GM19467 (cell line): ENCODE measurements at regions not wholly inside any gene's neighbourhood (a gene's known extent, or its start where the extent isn't known, plus 50 kb on each side); places are given as distances from the start of the nearest gene placed in this dataset.

ENCODE experiments used
- ATAC-seq: cut with Tn5 transposase; IDR thresholded peaks from one replicate; pipeline ENCODE4 v1.9.1; 2021; ENCODE audit warnings: mild to moderate bottlenecking, moderate library complexity; ENCODE audit not compliant: unreplicated experiment

DNA sequence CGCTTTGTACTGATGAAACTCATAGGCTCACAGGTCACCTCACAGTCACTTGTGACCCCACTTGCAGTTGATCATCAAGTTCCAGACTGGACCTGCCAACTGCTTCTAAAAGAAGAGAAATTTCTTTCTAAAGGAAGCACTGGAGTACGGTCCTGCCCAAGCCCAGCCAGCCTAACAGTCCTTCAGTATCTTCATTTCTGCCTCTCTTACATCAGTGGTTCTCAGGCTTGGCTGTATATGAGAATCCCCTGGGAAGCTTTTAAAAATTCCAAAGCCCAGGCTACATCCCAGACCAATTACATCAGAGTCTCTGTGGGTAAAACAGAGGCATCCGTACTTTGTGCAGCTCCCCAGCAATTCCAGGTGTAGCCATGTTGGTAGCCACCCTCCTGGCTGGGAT is 282.1 kb downstream of the NFIB start:
- no peak for ATAC-seq

DNA sequence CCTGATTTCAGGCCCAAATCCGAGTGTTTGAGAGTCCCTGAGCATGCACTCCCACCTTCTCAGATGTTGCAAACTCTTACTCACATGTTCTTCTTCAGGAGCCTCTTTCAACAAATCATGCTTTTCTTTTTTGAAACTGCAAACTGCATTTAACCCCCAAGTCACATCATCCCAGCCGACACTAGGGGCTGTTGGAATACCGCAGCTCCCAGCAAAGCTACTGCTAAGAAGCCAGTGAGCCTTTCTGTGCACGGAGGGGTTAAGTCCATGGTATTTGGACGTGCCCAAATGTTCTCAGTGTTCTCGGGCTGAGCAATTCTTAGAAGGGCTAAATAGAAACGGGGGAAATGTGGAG is 282.9 kb downstream of the NFIB start:
- ATAC-seq, result no peak

GRCh38 chr9:14030375-14031059 is 283.4 kb downstream of the NFIB start:
- no peak for ATAC-seq

- no peak for ATAC-seq
Measured at GRCh38 chr9:14029806-14030374, 284.1 kb downstream of the NFIB start.

DNA sequence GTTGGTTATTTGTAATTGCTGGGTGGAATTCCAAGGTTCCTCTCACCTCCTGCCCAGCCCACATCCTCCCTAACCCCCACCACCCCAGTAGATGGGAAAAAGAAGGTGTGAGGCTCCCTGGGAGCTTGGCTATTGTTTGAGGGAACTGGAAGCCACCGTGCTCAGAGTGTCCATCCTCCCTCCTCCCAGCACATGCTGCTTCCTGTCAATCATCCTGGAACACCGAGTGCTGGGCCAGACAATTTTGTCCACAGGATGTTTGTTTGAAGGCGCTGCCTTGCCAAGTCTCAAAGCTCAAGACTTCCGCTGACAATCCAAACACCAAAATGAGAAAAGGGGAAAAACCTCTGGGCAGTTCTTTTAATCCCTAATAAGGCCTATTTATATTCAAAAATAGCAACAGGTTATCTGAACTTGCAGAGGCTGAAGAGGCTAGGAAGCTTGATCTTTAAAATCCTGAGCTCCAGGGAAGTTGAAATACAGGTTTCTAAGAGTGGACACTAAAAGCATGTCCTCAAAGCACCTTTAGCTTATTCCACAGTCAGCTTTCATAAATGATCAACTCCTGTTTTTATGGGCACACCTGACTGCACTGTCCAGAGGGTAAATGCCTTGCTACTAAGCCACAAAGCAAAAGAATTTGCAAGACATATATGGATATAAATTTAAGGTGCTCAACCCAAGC is 286.7 kb downstream of the NFIB start:
- ATAC-seq, result no peak

DNA sequence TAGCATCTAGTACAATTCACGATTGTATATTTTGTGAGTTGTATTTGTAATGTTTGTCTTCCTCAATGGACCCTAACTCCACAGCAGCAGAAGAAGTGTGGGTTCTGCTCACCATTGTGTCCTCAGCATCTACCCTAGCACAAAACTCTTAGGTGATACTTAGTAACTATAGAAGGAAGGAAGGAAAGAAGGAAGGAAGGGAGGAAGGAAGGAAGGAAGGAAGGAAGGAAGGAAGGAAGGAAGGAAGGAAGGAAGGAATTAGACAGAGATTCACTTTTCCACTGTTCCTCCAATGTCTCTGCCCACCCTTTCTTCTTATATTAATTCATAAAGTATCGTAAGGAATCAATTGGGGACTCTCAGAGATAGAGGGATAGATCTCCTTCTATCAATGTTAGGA is 288.2 kb downstream of the NFIB start:
- no peak for ATAC-seq

DNA sequence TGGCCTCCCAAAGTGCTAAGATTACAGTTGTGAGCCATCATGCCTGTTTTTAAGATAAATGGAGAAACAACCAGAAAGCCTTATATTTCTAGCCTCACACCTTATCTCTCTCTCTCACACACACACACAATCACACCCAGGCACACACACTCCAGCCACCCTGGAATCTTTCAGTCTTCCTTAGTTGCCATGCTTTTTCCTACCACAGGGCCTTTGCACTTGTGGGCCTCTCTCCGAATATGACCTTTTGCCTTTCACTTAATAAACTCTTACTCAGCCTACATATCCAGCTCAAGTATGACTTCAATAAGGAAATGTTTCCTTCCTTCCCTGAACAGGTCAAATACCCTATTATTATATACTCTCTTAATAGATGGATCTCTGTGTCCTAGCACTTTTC is 290.7 kb downstream of the NFIB start:
- ATAC-seq, result no peak

- no peak for ATAC-seq
Measured at GRCh38 chr9:14021871-14022525, 291.9 kb downstream of the NFIB start.

DNA sequence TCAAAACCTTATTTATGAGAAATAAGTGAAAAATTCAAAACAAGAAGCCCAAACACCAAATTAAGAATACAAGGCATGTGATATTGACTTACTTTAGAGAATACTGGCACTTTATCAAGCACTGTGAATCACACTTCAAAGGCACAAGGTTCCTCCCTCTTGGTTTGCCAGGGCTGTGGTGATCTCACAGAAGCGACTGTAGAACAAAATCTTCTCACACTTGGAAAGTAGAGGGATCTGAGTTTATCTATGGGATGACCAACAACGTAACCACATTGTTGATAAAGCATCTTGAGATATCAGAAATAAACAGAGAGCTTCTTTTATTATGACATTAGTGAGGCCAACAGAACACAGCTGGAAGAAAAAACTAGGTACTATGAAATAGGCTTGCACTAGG is 295.9 kb downstream of the NFIB start:
- no peak for ATAC-seq

DNA sequence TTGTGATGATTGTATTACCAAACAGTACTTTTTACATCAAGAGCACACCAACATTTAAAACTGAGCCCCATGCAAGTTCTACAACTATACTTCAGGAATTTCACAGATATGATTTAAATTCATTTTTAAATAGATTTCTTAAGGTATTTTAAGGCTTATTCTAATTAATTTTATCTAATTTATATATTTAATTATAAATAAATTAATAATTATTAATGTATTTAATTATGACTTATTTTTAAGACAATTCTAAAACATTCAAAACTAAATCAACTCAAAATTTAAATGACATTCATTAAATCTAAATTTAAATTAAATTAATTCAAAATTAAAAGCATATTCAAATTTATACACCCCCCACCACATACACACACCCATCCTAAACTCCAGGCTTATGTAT is 299.2 kb downstream of the NFIB start:
- no peak for ATAC-seq

GRCh38 chr9:14014218-14014617 is 299.7 kb downstream of the NFIB start:
- no peak for ATAC-seq

DNA sequence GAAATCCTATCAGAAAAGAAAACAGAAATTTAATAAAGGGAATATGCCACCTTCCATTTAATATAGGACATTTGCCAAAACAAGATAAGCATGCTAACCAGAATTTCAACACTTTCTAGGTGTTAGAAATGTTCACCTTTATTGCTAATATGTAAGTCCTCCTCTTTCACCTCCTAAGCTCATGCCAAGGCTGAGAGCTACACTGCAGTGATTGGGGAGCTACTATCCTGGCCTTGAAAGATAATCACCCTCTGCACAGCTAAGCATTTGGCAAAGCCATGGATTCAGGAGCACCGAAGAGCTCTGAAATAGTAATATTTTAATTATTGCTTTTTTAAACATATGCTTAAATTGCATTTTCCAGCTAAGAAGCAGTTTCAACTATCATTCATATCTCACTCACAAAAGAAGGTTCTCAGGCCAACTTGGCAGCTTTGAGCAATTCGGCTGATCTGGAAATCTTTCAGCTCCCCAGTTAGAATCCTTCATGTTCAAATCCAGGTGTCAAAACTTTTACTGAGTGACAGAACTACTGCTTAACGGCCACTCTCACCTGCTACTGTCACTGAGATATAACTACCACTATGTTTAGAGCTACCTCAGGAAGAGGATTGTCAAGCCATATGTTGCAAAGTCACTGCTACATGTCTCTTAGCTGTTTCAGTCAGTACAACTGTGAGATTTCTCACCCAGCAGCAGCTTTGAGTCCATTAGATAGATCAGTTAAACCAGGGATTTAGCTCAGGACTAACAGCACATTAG is 302.0 kb downstream of the NFIB start:
- no peak for ATAC-seq

GRCh38 chr9:14007190-14007769 is 306.7 kb downstream of the NFIB start:
- no peak for ATAC-seq

- ATAC-seq, result no peak
Measured at GRCh38 chr9:14006386-14007187, 307.4 kb downstream of the NFIB start.

DNA sequence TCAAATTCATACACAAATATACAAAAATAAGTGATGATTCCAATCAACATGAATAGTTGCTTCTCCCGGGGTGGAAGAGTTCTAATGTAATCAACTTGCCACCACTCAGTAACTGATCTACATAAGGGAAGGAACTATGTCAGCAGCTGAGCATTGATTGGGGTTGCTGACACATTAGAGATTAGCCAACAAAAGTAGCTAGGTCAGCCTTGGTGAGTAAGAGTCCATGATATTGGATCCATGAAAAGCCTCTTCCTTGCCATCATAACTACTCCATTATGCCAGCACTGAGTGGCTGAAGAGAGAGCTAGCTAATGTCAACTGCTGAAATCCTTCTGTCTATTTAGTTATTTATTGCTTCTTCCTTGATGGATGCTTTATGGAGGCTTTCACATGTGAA is 309.8 kb downstream of the NFIB start:
- no peak for ATAC-seq

- no peak for ATAC-seq
Measured at GRCh38 chr9:13994240-13994639, 319.7 kb downstream of the NFIB start.

- no peak for ATAC-seq
Measured at GRCh38 chr9:13993632-13994185, 320.2 kb downstream of the NFIB start.

DNA sequence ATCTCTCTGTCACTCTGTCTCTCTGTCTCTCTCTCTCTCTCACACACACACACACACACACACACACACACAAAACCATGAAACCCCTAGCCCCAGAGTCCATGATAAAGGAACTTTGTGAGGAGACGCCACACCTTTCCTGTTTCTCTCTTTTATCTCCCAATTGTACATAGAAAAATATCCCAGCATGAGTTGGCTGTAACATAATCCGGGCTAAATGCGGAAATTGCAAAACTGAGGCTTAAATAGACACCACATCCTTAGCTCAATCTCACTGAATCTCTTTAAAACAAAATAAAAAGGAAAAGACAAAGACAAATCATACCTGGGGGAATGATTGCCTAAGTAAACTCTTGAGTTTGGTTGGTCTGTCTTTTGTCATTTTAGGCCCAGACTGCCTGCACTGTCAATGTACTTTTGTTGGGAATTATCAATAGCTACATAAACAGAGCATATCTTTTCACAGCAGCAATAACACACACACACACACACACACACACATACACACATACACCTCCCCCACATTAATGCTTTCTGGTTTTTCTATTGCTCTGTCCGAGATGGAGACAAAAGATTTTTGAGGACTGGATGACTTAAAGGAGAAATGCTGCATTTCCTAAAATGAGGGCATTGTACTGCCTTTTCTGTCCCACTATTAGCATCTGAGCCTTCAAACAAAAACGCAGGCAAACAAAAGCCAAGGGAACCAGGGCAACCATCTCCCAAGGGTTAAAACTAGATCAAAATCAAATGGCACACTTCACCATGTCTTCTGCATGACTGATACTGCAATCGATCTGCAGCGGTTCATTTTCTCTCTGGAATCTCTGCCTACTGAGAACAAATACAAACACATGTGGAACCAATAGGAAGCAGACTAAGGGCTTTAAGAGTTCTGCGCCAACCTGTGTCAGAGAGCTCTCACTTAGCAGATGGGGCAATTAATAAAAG is 321.5 kb downstream of the NFIB start:
- no peak for ATAC-seq

- no peak for ATAC-seq
Measured at GRCh38 chr9:13991395-13991794, 322.5 kb downstream of the NFIB start.
